22Rv1 (cell line): ENCODE measurements at regions not wholly inside any gene's neighbourhood (a gene's known extent, or its start where the extent isn't known, plus 50 kb on each side); places are given as distances from the start of the nearest gene placed in this dataset.

ENCODE experiments used
- ZFX ChIP-seq: fragments of 450-650 bp; IDR thresholded peaks from 2 replicates; pipeline ENCODE4 v1.6.1; 2017; ENCODE audit warnings: antibody characterized with exemption, borderline replicate concordance
- TF ChIP-seq, protein P1 (sequence below): fragments of 450-650 bp; IDR thresholded peaks from 2 replicates; pipeline ENCODE4 v1.5.1; 2017; ENCODE audit warnings: mild to moderate bottlenecking

DNA sequence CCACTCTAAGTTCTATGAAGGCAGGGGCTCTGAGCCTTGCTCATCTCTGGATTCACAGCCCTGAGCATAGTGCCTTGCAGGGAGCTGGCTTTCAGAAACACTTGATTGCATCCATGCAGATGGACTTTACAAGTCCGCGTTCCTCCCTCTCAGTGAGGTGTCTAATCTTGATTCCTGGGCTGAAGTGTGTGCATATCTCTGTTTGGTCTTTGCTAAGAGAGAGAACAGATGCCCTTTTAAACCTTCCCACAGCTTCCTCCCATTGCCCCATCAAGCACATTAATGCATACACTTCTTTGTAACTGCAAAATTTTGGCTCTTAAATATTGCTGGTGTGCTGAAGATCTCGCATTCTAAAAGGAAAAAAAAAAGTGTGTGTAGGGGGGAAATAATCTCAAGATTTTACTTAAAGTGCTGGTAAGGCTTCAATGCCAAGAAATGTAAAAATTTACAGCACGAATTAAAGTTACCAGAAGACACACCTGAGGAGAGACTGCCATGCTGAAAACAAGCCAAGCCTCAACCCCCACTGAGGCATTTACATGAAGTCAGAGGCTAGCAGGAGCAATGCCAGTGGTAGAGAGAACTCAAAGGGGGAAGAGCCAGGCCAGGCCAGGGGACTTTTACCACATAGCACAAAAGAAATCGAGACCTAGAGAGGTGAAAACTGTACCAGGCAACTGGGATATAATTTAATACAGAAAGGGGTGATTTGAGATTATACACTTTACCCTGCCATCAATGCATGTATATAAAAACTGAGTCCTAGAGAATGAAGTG is 492.1 kb downstream of the SOX6 start:
- TF ChIP-seq, protein P1, sequence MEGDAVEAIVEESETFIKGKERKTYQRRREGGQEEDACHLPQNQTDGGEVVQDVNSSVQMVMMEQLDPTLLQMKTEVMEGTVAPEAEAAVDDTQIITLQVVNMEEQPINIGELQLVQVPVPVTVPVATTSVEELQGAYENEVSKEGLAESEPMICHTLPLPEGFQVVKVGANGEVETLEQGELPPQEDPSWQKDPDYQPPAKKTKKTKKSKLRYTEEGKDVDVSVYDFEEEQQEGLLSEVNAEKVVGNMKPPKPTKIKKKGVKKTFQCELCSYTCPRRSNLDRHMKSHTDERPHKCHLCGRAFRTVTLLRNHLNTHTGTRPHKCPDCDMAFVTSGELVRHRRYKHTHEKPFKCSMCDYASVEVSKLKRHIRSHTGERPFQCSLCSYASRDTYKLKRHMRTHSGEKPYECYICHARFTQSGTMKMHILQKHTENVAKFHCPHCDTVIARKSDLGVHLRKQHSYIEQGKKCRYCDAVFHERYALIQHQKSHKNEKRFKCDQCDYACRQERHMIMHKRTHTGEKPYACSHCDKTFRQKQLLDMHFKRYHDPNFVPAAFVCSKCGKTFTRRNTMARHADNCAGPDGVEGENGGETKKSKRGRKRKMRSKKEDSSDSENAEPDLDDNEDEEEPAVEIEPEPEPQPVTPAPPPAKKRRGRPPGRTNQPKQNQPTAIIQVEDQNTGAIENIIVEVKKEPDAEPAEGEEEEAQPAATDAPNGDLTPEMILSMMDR: no peak
- no peak for TF ChIP-seq ZFX
